Globus pallidus (tissue), 1 donor: ENCODE measurements at regions not wholly inside any gene's neighbourhood (a gene's known extent, or its start where the extent isn't known, plus 50 kb on each side); places are given as distances from the start of the nearest gene placed in this dataset.

Experiments
- DNase-seq: peaks from one replicate; pipeline ENCODE4 v3.0.0-alpha.2; 2015; ENCODE audit warnings: low spot score

GRCh38 chr2:15766303-15766861, 174.0 kb upstream of the MYCN start:
- no peak for DNase-seq

- no peak for DNase-seq
Measured at GRCh38 chr2:15766911-15767597, 173.3 kb upstream of the MYCN start.

DNA sequence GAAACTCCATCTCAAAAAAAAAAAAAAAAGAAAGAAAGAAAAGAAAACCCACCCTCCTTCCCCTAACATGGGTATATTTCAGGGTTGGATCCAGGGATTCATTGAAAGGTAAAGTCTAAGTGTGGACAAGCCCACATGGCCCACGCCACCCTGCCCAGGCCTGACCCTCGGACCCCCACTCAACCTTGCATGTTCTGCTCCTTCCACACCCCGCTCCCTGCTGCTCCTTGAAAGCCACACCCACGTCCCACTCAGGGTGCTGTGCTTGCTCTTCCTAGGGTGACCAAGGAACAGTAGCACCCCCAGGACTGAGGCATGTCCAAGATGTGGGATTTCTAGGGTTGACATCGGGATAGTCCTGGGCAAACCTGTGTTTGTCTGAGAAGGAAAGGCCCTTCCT, 172.7 kb upstream of the MYCN start:
- DNase-seq, result no peak

- DNase-seq, result no peak
Measured at GRCh38 chr2:15768142-15768541, 172.2 kb upstream of the MYCN start.

DNA sequence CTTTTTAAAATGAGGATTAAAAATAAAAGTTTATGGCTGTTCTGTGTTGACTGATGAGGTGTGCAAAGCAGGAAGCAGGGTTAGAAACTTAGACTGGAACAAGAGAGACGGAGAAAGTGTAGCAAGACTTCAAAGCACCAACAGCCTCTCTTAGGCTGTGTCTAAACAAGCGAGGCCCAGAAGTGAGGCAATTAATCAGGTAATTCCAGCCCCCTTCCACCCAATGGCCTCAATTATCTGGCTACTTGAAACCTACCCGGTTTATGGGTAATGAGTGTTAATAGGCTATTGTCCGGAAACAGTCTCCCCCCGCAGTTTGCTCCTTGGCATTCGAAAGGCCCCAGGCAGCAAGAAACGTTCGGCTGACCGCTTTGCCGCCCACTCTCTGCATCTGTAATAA, 171.7 kb upstream of the MYCN start:
- DNase-seq, result no peak

- no peak for DNase-seq
Measured at GRCh38 chr2:15769235-15769634, 171.1 kb upstream of the MYCN start.

- no peak for DNase-seq
Measured at GRCh38 chr2:15769676-15770547, 170.4 kb upstream of the MYCN start.

GRCh38 chr2:15770606-15771005, 169.7 kb upstream of the MYCN start:
- DNase-seq, result no peak

DNA sequence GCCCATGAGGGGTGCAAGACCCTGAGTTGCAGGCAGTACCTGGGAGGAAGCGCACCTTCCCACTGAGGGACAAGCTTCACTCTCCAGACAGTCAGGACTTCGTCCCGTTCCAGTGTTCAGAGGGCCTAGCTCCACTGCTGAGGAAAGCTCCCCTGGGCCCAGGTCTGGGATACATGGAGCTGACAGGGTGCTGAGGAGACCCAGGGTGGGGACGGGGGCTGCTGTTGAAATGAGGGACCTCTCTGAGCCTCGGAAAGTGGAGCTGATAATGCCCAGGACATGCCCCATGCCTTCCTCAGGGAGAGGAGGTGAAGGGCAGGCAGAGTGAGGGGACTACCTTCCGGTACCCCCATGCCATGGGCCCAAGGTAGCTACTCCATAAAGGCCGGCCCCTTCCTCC, 169.2 kb upstream of the MYCN start:
- DNase-seq, result no peak

GRCh38 chr2:15772086-15772595, 168.2 kb upstream of the MYCN start:
- no peak for DNase-seq

DNA sequence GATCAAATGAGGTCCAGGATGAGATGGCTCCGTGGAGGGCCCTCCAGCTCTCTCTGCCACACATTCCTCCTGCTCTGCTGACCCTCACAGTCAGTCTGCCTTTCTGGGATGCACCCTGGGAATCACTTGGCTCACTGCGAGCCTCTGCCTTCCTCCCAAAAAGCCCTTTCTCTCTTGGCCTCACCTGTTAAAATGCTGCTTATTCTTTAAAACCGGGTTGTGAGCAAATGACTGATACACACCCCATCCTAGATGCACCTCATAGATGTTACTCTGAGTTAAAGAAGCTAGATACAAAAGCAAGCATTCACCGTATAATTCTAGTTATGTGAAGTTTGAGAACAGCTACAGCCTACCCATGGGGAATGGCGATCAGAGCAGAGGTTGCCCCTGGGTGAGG, 167.7 kb upstream of the MYCN start:
- DNase-seq, result no peak

- DNase-seq, result no peak
Measured at GRCh38 chr2:15773204-15773603, 167.1 kb upstream of the MYCN start.

DNA sequence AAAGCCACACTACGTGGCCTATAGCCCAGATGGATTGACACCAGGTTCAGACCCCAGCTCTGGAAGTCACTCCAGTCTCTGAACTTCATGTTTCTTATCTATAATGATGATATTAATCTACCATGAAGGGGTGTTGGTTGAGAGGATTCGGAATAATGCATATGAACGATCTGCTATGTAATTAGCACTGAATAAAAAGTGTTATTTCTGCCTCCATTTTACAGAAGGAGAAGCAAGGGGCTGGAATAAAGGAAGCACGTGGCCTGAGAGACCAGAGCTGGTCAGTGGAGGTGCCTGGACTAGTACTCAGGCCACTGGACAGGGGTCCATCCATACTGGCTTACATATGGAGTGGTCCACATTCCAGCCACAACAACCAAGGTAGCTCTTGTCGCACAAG, 166.5 kb upstream of the MYCN start:
- DNase-seq, result no peak

DNA sequence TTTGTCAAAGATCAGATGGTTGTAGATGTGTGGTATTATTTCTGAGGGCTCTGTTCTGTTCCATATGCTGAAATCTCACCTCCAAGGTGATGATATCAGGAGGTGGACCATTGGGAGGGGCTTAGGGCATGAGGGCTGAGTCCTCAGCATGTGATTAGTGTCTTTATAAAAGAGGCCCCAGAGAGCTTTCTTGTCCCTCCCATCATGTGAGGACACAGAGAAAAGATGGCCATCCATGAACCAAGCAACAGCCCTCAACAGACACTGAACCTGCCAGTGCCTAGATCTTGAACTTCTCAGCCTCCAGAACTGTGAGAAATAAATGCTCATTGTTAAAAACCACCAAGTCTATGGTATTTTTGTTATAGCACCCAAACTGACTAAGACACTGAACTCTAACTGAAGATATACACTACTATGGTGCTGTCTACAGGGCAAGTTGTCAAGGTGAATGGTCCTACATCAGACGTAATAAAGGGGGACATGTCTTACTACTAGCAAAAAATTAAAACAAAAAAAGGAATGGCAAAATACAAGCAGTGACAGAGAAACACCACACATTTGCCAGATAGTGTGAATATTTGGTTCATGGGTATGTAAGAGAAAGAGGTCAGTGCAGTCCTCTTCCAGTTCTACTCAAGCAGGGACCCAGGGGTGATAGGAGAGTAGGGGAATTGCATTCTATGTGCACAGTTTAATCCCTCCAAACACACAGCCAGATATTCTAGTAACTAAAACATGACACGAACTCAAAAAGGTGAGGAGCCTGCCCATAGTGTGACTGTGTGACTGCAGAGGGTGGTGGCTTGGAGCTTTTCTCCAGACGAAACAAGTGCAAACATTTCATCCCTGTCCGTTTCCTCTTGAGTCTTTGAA, 164.4 kb upstream of the MYCN start:
- DNase-seq, result no peak

GRCh38 chr2:15776629-15776919, 163.8 kb upstream of the MYCN start:
- no peak for DNase-seq

DNA sequence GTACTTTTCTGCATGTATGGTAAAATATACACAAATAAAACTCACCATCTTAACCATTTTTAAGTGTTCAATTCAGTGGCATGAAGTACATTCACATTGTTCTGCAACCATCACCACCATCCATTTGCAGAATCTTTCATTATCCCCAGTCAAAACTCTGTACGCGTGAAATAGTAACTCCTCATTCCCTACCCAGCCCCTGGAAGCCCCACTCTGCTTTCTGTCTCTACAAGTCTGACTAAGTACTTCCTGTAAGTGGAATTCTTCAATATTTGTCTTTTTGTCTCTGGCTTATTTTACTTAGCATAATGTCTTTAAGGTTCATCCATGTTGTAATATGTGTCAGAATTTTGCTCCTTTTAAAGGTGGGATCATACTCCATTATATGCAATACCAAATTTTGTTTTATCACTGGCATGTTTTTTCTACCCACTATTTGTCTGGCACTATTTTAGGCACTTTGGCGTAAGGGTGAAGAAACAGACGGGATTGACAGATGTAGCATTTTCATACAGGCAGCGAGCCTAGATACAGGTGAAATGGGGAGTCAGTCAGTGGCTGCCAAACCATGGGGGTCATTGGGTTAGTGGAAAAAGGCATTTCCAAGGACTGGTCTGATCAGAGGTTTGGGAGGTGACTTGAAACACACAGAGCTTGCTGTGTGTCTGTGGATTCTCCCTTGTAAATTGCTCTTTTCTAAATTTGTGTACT, 163.2 kb upstream of the MYCN start:
- no peak for DNase-seq

- no peak for DNase-seq
Measured at GRCh38 chr2:15777795-15778371, 162.5 kb upstream of the MYCN start.

- DNase-seq, result no peak
Measured at GRCh38 chr2:15778529-15779219, 161.7 kb upstream of the MYCN start.

GRCh38 chr2:15779381-15780041, 160.8 kb upstream of the MYCN start:
- no peak for DNase-seq

DNA sequence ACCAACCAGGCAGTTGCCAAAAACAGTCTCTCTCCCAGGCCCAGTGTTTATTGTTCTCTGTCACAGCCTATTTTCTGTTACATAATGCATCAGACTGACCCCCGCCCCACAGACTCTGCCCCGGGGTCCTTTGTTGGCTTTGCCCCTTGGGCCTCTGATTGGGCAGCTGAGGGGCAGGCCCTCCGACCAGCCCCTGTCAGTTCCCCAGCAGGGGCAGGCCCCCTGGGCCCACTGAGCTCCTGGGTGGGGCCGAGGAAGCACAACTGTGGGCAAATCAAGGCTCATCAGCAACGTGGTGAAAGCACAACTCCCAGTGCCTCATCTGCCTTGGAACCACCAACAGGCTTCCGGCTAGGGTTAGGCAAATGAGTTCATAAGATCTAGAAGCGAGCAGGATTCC, 160.1 kb upstream of the MYCN start:
- no peak for DNase-seq
